ENCODE measurements at regions not wholly inside any gene's neighbourhood (a gene's known extent, or its start where the extent isn't known, plus 50 kb on each side); places are given as distances from the start of the nearest gene placed in this dataset.
A peak's percentile ranks its signal among the peaks of the same experiment; 100 is the strongest.

DNA sequence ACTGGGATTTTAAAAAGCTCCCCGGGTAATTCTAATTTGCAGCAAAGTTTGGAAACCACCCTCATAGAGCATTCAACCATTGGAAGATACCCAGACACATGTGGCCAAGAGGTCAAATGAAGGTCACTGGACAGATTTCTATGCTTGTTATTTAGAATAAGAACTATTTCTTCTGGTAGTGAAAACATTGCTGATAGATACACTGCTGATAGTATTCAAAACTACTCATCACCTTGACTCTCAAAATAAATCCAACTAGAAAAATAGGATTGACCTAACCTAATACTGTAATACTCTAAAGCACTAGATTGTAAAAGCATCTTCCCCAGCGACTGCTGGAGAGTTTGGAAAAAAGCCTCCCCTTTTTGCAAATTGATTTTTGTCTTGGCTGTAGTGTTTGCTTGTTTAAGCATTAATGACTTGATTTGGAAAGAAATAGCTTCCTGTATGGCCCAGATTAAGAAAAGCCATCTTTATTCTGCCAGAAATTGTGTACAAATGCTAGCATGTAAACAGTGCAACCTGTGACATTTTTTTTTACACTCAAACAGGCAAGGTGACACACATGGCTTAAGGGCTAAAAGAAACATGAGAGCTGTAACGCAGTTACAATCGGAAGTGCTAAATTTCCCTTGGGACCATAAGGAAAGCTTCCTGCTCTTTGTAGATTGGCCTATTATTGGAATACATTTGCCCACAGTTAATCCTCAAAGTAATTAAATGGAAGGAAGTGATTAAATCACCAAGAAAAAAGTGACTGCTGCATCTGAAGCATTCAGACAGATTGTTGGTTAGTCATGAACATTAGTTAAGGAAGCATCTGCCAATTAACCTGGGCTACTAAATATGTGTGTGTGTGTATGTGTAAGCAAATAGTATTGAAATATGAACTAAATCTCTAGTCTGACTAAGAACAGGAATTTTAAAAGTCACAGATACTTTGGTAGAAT lies 356.5 kb upstream of the ATP2B1 start:
- peak; percentile 93 for DNase-seq

DNA sequence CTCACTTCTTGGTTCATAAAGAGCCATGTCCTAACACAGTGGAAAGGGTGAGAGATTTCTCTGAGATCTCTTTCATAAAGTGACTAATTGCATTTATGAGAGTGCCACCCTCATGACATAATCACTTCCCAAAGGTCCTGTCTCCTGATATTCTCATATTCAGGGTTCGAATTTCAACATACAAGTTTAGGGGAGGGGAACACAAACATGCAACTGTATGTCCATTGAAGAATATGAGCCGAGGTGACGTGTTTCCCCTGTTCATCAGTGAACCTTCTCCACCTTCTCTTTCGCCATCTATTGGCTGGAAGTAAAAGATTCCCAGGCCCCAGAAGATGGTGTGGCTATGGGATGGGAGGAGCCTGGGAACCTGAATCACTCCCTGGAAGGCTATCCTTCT lies 354.2 kb upstream of the ATP2B1 start:
- peak; percentile 64 for DNase-seq

DNA sequence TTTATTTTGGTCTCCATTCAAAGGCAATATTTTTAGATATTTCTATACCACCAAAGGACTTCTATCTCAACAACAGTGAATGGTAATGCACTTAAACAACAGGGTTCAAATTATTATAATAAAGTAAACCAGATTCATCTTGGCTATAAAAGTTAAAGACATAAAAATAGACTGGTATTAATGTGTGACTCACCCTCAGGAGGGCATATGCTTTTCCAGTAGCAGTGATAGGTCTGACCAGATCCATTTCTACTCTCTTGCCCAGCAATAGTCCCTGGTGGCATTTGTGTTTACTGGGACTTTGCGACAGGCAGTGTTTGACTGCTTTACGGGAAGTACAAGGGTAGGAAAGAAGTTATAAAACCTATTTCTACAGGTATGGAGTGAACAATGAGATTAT lies 353.2 kb upstream of the ATP2B1 start:
- no peak for DNase-seq

DNA sequence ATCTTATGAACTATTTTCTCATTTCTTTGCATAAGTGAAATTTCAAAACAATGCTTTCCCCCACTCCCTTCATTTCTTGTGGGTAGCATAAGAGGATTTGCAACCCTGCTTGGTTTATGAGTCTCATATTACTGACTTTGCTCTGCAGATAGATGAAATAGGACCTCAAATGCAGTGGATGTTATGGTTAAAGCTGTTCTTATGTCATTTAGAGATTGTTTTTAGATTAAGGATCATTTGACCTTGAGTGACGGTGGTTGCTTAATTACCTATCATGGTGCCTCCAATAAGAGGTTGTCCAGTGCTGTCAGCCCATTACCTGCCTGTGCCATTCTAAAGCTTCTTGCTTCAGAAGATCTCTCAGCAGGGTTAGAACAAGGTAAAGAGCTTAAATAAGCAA lies 351.4 kb upstream of the ATP2B1 start:
- DNase-seq, result peak; percentile 65

- no peak for DNase-seq
Measured at GRCh38 chr12:90058704-90059103, 350.1 kb upstream of the ATP2B1 start.

DNA sequence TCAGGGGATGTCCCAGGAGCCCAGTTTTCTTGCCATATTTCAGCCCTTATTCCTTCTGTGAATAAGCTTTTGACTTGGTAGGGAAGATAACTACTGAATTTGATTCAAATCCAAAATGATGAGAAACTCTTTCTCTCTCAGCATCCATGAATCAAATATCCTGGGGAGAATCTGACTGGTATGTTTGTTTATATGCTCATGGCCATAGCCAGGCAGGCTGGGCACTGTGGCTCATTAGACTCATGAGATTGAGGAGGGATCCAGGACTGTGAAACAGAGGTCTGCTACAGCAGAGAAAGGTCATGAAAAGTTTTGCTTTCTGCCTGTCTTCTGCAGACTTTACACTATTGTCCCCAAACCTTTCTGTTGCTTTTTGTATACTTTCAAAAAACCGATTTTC lies 346.4 kb upstream of the ATP2B1 start:
- DNase-seq, result no peak

- DNase-seq, result no peak
Measured at GRCh38 chr12:90048918-90049317, 340.3 kb upstream of the ATP2B1 start.

DNA sequence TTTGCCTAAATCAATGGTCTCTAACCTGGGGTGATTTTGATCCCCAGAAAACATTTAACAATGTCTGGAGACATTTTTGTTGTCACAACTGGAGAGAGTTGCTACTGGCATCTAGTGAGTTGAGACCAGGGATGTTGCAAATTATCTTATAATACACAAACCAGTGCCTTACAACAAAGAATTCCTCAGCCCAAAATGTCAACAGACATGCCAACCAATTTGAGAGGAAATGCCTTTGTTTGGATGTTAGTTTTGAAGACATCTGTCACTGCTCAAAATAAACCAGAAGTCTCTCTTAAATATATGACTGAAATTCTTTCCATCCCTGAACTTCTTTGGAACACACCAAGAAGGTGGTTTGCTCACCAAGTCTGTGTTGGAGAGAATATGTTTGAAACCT lies 336.9 kb upstream of the ATP2B1 start:
- no peak for DNase-seq

- no peak for DNase-seq
Measured at GRCh38 chr12:90044069-90044468, 335.4 kb upstream of the ATP2B1 start.

- DNase-seq, result no peak
Measured at GRCh38 chr12:90042920-90043641, 334.4 kb upstream of the ATP2B1 start.

DNA sequence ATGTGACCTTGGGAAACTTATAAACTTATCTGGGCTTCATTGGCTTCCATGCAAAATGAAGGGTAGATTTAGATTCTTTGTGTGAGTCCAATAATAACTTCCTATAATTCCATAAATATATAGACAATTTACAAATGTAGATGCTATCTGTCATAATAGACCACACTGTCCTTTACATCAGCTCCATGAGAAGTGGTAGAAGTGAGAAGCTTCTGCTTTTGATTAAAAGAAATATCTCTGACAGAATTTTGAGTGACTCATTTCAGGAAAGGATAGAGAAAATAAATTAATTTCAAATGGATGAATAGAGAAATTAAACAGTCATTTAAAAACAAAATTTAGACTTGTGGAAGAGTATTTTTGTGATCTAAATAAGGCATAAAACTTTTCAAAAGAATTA lies 329.7 kb upstream of the ATP2B1 start:
- no peak for DNase-seq

DNA sequence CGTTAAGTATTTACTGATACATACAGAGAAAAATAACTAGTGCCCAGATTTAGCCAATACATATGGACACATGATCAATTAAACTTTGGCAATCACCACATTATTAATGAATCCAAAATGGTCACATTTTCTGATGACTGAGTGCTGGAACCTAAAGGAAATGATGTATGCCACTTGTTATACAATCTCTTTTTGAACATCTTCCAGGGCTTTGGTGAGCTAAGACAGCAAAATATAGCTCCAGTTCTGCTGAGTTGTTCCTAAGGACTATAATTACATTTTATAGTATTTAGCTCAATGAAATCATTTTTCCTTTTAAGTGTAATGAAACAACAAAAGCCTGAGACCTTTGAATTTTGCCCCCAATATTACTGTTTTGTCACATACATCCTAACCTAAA lies 329.1 kb upstream of the ATP2B1 start:
- no peak for DNase-seq

DNA sequence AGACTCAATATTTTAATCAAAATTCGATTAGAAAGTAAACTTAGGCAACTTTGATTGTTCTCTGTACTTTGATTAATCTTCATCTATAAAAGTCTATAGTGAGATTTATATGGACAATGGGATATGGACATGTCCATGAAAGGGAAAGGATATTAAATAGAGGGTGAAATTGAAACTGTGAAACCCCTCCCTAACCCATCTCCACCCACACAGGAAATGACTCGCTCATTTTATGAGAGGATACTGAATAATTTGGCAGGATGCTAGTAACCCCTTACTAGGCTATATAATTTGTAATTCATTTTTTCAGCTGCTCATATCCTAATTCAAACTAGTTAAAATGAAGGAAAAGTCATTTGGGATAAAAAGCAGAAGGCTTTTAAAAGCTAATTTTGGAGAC lies 328.0 kb upstream of the ATP2B1 start:
- no peak for DNase-seq

- no peak for DNase-seq
Measured at GRCh38 chr12:90030726-90031125, 322.1 kb upstream of the ATP2B1 start.

GRCh38 chr12:90029317-90029716 lies 320.7 kb upstream of the ATP2B1 start:
- no peak for DNase-seq

DNA sequence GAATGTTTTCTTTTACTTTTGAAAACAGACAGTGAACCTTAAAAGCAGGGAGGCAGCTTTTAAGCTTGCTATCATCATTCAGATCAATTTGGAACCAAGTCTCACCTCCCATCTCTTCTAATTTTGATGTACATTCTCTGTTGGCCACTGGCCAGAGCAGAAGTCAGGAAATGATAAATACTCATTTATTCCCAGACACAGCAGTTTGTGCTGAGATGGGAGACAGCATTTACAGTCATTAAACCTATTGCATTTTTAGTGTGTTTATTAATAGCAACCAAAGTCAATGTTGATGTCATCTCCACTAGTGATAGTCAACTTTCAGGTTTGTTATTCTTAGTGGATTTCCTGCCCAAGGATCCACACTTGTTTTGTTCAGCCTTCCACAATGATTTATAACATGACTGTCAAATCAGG lies 320.0 kb upstream of the ATP2B1 start:
- no peak for DNase-seq

GRCh38 chr12:90027889-90028634 lies 319.4 kb upstream of the ATP2B1 start:
- DNase-seq, result no peak

DNA sequence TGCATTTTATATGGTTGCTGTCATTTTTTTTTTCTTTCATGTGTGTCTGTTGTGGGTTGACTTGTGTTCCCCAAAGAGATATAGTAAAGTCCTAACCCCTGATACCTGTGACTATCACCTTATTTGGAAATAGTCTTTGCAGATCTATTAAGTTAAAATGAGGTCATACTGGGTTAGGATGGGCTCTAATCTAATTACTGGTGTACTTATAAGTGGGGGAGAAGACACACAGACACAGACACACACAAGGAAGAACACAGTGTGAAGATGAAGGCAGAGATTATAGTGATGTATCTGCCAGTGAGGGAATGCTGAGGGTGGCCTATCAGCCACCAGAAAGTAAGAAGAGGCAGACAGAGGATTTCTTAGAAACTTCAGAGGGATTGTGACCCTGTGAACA lies 318.4 kb upstream of the ATP2B1 start:
- peak; percentile 62 for DNase-seq

DNA sequence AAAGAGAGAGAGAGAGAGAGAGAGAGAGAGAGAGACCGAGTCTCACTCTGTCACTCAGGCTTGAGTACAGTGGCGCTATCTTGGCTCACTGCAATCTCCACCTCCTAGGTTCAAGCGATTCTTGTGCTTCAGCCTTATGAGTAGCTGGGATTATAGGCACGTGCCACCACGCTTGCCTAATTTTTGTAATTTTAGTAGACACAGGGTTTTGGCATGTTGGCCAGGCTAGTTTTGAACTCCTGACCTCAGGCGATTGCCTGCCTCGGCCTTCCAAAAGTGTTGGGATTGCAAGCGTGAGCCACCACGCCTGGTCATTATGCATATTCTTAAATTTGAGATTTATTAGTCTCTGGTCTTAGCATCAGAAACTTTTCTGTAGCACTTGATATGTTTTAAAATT lies 317.9 kb upstream of the ATP2B1 start:
- DNase-seq, result no peak

DNA sequence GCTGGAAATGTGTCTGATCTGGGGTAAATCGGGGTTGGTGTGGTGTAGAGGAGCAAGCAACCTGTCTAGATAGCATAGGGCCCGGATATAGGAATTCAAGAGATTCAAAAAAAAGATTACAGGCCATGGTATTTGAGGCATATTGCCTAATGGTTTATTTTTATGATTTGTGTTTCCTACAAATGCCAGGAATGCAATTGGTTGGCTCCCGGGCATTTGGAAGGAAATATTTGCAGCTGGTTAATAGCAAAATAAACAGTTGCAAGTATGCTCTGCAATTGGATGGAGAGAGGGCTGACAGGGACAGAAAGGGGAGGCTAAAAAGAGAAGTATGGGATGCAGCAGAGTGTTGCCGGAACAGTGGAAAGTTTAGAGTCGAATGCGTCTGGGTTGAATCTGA lies 315.6 kb upstream of the ATP2B1 start:
- no peak for DNase-seq

DNA sequence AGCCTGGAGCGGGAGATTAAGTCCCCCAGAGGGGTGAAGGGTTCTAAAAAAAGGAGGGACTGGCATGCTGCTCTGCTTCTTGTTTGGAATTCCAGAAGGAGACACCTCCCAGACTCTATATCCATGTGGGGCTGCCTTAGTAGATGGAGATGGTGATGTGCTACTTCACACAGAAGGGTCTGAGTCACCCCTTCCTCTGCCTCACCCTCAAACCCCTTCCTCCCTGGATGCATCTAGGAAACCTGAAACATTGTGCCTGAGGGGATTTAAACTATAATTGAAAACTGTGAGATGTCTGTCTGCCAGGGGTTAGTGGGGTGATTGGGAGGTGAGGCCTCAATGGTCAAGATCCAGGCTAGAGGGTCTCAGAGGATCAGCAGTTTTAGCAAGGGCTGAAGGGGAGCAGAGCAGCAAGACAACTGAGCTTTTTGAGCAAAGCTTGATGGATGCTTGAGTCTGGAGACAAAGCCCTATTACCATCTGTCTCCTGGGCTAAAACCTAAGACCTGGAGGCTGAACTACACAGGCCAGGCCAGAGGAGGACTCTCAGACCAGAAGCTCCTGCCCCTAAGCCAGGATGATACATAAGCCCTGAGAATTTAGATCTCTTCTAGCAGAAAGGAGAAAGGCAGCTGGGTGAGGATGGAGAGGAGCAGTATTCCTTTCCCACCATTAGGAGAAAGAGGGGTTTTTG lies 314.7 kb upstream of the ATP2B1 start:
- peak; percentile 97 for DNase-seq

GRCh38 chr12:90021795-90022440 lies 313.3 kb upstream of the ATP2B1 start:
- no peak for DNase-seq
